HL-60/S4 treated with retinoic acid at 250 ng/mL for 4 days and 3 days (cell line): ENCODE measurements at regions not wholly inside any gene's neighbourhood (a gene's known extent, or its start where the extent isn't known, plus 50 kb on each side); places are given as distances from the start of the nearest gene placed in this dataset.

Experiments
- in situ Hi-C: fragments of 300-500 bp; cut with MboI; formaldehyde crosslinking; loops from 2 replicates; pipeline ENCODE4 v1.7.0; 2022; ENCODE audit warnings: low sequenced_read_pairs

DNA sequence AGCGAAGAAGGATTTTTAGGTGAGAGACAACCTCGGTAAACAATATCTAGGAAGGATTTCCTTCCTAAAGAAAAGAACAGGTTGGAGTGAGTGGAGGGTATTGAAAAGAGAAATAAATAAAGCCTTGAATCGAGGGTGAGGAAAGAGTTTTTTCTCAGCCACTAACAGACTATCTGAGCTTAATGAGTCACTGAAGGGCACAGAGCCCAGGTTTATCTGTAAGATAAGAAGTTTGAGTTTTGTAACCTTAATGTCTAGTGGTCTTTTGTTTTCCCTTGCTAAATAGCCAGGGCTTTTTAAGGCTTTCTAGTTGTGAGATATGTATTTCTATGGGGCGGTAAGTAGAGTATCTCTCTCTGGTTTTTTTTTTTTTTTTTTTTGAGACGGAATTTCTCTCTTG lies 394.5 kb upstream of the KIRREL3 start:
- in situ Hi-C loops, result no loop called here

DNA sequence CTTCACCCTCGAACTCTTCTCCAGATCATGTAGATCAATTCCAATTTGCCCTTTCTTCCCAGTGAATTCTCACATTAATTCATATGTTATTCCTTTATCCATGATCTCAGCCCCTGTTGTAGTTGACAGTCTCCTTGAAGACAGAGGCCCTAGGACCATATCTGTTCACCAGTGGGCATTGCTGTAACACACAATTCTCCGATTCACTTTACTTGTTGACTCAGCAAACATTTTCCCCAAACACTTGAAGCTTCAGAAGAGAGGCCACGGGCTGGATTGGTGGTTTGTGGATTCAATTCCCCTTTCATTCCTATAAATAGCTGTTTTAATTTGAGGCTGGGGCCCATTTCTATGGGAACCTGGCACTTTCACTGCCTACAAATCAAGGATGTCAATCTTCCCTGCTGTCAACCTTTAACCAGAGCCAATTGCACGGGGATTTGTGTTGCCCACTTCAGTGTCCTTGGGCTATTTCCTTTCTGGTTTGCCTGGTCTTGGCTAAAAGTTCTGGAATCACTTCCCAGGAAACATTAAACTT lies 393.0 kb upstream of the KIRREL3 start:
- in situ Hi-C loops, result no loop called here

- in situ Hi-C loops, result no loop called here
Observed at GRCh38 chr11:127392575-127392974, 392.0 kb upstream of the KIRREL3 start.

GRCh38 chr11:127390465-127390864 lies 389.9 kb upstream of the KIRREL3 start:
- in situ Hi-C loops, result no loop called here

GRCh38 chr11:127385071-127385470 lies 384.5 kb upstream of the KIRREL3 start:
- in situ Hi-C loops, result no loop called here

GRCh38 chr11:127383026-127383425 lies 382.5 kb upstream of the KIRREL3 start:
- in situ Hi-C loops, result no loop called here

DNA sequence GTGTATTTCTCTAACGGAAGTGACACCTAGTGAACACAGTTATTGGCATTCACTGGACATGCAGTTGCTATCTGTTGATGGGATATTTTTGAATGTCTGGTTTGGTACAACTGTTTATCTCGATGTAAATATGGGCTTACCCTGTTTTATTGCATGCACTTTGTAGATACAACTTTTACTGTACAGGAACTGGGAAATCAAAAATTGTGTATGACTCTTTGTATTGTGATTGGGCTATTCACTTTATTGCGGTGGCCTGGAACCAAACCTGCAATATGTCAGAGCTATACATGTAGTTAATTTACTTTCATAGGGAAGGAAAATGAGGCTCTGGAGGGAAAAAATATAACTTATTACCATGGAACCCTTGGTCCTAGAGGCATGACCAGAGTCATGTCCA lies 380.7 kb upstream of the KIRREL3 start:
- in situ Hi-C loops, result no loop called here

DNA sequence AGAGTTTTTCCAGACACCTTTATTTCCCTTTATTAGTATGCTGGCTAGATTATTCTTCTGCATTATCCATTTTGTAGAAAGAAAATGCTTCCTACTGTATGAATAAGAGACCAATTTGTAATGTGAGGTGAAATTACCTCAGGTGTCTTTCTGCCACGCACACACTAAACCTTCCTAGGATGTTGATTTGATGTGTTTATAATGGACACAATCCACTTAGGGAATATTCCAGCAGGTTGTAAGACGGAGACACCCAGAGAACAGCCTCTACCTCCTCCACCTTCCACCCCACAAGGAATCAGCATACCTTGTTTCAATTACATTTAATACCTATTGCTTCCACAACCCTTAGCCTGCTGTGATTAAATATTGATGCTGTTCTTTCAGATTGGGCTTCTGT lies 379.1 kb upstream of the KIRREL3 start:
- in situ Hi-C loops, result no loop called here

DNA sequence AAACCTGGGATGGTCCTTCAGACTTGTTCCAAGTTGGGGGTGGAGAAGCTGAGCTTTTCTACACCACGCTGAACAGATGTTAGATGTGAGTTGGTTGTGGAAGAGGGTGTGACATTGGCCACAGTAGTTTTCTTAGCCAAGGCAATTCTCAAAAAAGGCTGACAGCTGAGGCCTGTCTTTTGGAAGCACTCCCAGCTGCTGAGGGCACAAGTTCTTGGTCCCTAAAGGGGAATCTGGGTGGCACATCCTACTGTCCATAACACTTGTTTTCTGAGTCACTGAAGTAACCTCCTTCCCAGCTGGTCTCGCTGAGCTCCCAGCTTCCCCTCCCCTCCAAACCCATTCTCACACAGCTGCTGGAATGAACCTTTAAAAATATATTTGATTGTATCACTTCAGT lies 375.7 kb upstream of the KIRREL3 start:
- in situ Hi-C loops, result no loop called here

DNA sequence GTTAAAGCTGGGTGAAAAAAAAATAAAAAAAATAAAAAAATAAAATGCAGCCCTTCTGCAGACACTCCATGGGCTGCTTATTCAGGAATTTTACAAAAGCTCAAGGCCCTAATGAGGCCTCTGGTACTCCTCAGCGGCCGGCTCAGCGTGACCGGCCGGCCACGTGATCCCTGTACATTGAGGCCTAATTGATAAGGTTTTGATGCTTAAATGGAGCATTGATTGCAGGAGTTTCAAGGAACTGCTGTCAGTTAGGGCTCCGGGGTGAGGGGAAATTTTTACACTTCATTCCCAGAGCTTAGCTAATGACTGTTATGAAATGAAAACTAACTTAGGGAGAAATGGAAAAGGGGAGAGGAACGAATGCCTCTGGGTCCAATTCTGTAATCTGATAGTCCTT lies 368.8 kb upstream of the KIRREL3 start:
- in situ Hi-C loops, result no loop called here

DNA sequence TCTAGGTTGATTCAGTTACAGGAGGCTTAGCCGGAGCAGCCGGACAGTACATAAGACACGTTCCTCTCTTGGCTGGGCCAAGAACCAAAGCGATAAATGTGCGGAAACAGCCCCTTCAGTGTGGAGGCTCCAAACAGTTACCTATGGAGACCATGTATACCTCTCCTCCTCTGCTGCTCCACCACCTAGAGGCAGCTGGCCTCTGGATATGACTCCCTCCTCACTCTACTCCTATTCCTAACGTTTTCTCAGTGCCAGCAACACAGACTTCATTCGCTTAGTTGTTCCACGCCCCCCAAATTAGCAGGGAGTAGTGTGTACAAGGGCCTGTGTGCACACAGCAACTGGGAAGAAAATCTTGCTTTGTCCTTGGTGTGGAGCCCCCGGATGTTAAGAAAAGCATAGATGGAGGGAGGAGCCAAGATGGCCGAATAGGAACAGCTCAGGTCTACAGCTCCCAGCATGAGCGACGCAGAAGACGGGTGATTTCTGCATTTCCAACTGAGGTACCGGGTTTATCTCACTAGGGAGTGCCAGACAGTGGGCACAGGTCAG lies 362.3 kb upstream of the KIRREL3 start:
- in situ Hi-C loops, result no loop called here

DNA sequence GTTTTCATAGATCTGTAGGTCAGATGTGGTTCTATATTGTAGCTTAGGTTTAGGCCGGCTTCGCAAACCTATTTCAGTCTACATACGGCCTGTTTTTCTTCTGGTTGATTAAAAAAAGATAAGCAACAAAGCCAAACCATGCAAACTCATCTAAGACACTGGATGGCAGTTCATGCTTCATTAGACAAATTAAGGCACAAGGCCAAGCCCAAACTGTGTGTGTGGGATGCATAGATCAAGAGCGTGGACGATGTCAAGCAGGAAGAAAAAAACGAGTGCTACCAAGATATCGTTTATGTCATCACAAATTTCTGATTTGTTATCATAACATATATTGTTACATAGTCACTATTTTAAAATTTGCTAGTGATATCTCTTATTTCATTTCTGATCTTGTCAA lies 357.6 kb upstream of the KIRREL3 start:
- in situ Hi-C loops, result no loop called here

- in situ Hi-C loops, result no loop called here
Observed at GRCh38 chr11:127350476-127350875, 349.9 kb upstream of the KIRREL3 start.

- in situ Hi-C loops, result loop anchor here (25.0 kb wide), 1 partner anchor 909 kb away; no protein-coding TSS in a partner anchor
Observed at GRCh38 chr11:127345819-127346459, 345.4 kb upstream of the KIRREL3 start.

GRCh38 chr11:127340438-127340837 lies 339.9 kb upstream of the KIRREL3 start:
- in situ Hi-C loops, result loop anchor here (25.0 kb wide), 1 partner anchor 903 kb away; no protein-coding TSS in a partner anchor

GRCh38 chr11:127339376-127339775 lies 338.8 kb upstream of the KIRREL3 start:
- in situ Hi-C loops, result loop anchor here (25.0 kb wide), 1 partner anchor 902 kb away; no protein-coding TSS in a partner anchor

- in situ Hi-C loops, result loop anchor here (25.0 kb wide), 1 partner anchor 901 kb away; no protein-coding TSS in a partner anchor
Observed at GRCh38 chr11:127338380-127339259, 338.1 kb upstream of the KIRREL3 start.

GRCh38 chr11:127334466-127334865 lies 333.9 kb upstream of the KIRREL3 start:
- in situ Hi-C loops, result loop anchor here (25.0 kb wide), 1 partner anchor 897 kb away; no protein-coding TSS in a partner anchor

GRCh38 chr11:127332896-127333295 lies 332.3 kb upstream of the KIRREL3 start:
- in situ Hi-C loops, result loop anchor here (25.0 kb wide), 1 partner anchor 896 kb away; no protein-coding TSS in a partner anchor

- in situ Hi-C loops, result loop anchor here (25.0 kb wide), 1 partner anchor 893 kb away; no protein-coding TSS in a partner anchor
Observed at GRCh38 chr11:127330044-127330443, 329.5 kb upstream of the KIRREL3 start.

GRCh38 chr11:127308291-127308690 lies 307.7 kb upstream of the KIRREL3 start:
- in situ Hi-C loops, result no loop called here
